ENCODE measurements at regions not wholly inside any gene's neighbourhood (a gene's known extent, or its start where the extent isn't known, plus 50 kb on each side); places are given as distances from the start of the nearest gene placed in this dataset.

- TF ChIP-seq CTCF (IDR thresholded peaks at IDR 0.05), result no peak
- TF ChIP-seq EP300 (IDR thresholded peaks at IDR 0.05), result no peak
- TF ChIP-seq POLR2A (IDR thresholded peaks at IDR 0.05), result no peak
- no peak for TF ChIP-seq POLR2AphosphoS5 (IDR thresholded peaks at IDR 0.05)
- Histone ChIP-seq H3K9me3 (peaks cover 0 to 3% (median 0%) of the 10 kb centered on the region in 4 donors), H3K27ac (no peak overlapping the region), H3K4me1 (no peaks in the 10 kb centered on the region), H3K36me3 (no peaks in the 10 kb centered on the region), H3K4me3 (no peak overlapping the region), H3K27me3 (no peaks in the 10 kb centered on the region)
- 39 to 48% methylated on average over 4 of the region's 5 CpGs for WGBS, 2 donors
- DNase-seq, result no peak
- intact Hi-C loops (cut with DNase I), result no loop called here
Measured at GRCh38 chr17:33517746-33518145, 224.7 kb upstream of the ASIC2 start.

GRCh38 chr17:33519692-33520091 lies 226.6 kb upstream of the ASIC2 start:
- peaks cover 0 to 7% (median 0%) of the 10 kb centered on the region in 4 donors for H3K4me1 ChIP-seq
- TF ChIP-seq POLR2A (IDR thresholded peaks at IDR 0.05) (no peak), POLR2AphosphoS5 (IDR thresholded peaks at IDR 0.05) (no peak), CTCF (IDR thresholded peaks at IDR 0.05) (no peak), EP300 (IDR thresholded peaks at IDR 0.05) (no peak)
- no peaks in the 10 kb centered on the region for H3K36me3 ChIP-seq
- DNase-seq, result no peak
- H3K27me3 ChIP-seq, result no peaks in the 10 kb centered on the region
- no peak overlapping the region for H3K4me3 ChIP-seq
- 53 to 73% methylated on average over 4 of the region's 4 CpGs for WGBS, 2 donors
- no peak overlapping the region for H3K27ac ChIP-seq
- no peaks in the 10 kb centered on the region for H3K9me3 ChIP-seq
- intact Hi-C loops (cut with DNase I), result no loop called here

GRCh38 chr17:33520426-33521330 lies 227.6 kb upstream of the ASIC2 start:
- WGBS, 2 donors, result 48 to 53% methylated on average over 13 of the region's 13 CpGs
- DNase-seq, result no peak
- intact Hi-C loops (cut with DNase I), result no loop called here
- H3K4me1 ChIP-seq, result peaks cover 0 to 7% (median 0%) of the 10 kb centered on the region in 4 donors
- no peak overlapping the region for H3K27ac ChIP-seq
- TF ChIP-seq POLR2AphosphoS5 (IDR thresholded peaks at IDR 0.05), result no peak
- TF ChIP-seq EP300 (IDR thresholded peaks at IDR 0.05), result no peak
- TF ChIP-seq CTCF (IDR thresholded peaks at IDR 0.05), result peak in 3 of 4 experiments; percentile 18 to 52 (median 26)
- H3K9me3 ChIP-seq, result no peaks in the 10 kb centered on the region
- H3K36me3 ChIP-seq, result no peaks in the 10 kb centered on the region
- no peak overlapping the region for H3K4me3 ChIP-seq
- no peaks in the 10 kb centered on the region for H3K27me3 ChIP-seq

GRCh38 chr17:33521784-33522183 lies 228.7 kb upstream of the ASIC2 start:
- TF ChIP-seq CTCF (IDR thresholded peaks at IDR 0.05) (no peak), POLR2AphosphoS5 (IDR thresholded peaks at IDR 0.05) (no peak), POLR2A (IDR thresholded peaks at IDR 0.05) (no peak), EP300 (IDR thresholded peaks at IDR 0.05) (no peak)
- no peaks in the 10 kb centered on the region for H3K9me3 ChIP-seq
- DNase-seq, result no peak
- H3K4me3 ChIP-seq, result no peak overlapping the region
- 36 to 56% methylated on average over 5 of the region's 5 CpGs for WGBS, 2 donors
- H3K27me3 ChIP-seq, result no peaks in the 10 kb centered on the region
- intact Hi-C loops (cut with DNase I), result no loop called here
- H3K4me1 ChIP-seq, result peaks cover 0 to 7% (median 0%) of the 10 kb centered on the region in 4 donors
- H3K36me3 ChIP-seq, result no peaks in the 10 kb centered on the region
- H3K27ac ChIP-seq, result no peak overlapping the region
